Trophoblast cell (in vitro differentiated cells and primary cell): ENCODE measurements at regions not wholly inside any gene's neighbourhood (a gene's known extent, or its start where the extent isn't known, plus 50 kb on each side); places are given as distances from the start of the nearest gene placed in this dataset.

ENCODE experiments used
- DNase-seq, 2 donors: peaks; one replicate each; pipeline ENCODE4 v3.0.0-alpha.2; 2016
- H2AFZ ChIP-seq: 2 replicates; pipeline ENCODE4 v1.6.1; 2013; ENCODE audit warnings: low read length, moderate library complexity, mild to moderate bottlenecking; ENCODE audit not compliant: insufficient read depth, poor library complexity
- H2AK5ac ChIP-seq: 2 replicates; pipeline ENCODE4 v1.6.1; 2013; ENCODE audit warnings: mild to moderate bottlenecking, low read length
- H2BK120ac ChIP-seq: 2 replicates; pipeline ENCODE4 v1.6.1; 2013; ENCODE audit warnings: low read length, mild to moderate bottlenecking, moderate library complexity; ENCODE audit not compliant: insufficient read depth, poor library complexity
- H2BK12ac ChIP-seq: 2 replicates; pipeline ENCODE4 v1.6.1; 2013; ENCODE audit warnings: mild to moderate bottlenecking, low read length, moderate library complexity
- H2BK5ac ChIP-seq: 2 replicates; pipeline ENCODE4 v1.6.1; 2013; ENCODE audit warnings: low read length, low read depth, moderate library complexity, mild to moderate bottlenecking; ENCODE audit not compliant: poor library complexity
- H3K14ac ChIP-seq: 2 replicates; pipeline ENCODE4 v1.6.1; 2013; ENCODE audit warnings: mild to moderate bottlenecking, low read length
- H3K18ac ChIP-seq: 2 replicates; pipeline ENCODE4 v1.6.1; 2013; ENCODE audit warnings: mild to moderate bottlenecking, low read length
- H3K23ac ChIP-seq: 2 replicates; pipeline ENCODE4 v1.6.1; 2013; ENCODE audit warnings: low read length
- H3K27ac ChIP-seq: 2 replicates; pipeline ENCODE4 v1.5.1; 2013; ENCODE audit warnings: low read depth, mild to moderate bottlenecking, inconsistent platforms, low read length, moderate library complexity
- H3K27me3 ChIP-seq: 2 replicates; pipeline ENCODE4 v1.6.1; 2013; ENCODE audit warnings: inconsistent platforms, mild to moderate bottlenecking, low read length, moderate library complexity; ENCODE audit not compliant: insufficient read depth
- H3K36me3 ChIP-seq, 2 experiments: 1 replicate in 1 of 2; 2 replicates in 1 of 2; pipeline ENCODE4 v1.6.1; 2013; ENCODE audit warnings: low read length in 2 of 2, mild to moderate bottlenecking in 2 of 2, moderate library complexity in 1 of 2; ENCODE audit not compliant: insufficient read depth in 2 of 2, control insufficient read depth in 1 of 2
- H3K4ac ChIP-seq: 2 replicates; pipeline ENCODE4 v1.6.1; 2013; ENCODE audit warnings: low read depth, mild to moderate bottlenecking, low read length, moderate library complexity
- H3K4me1 ChIP-seq, 2 experiments: 1 replicate in 1 of 2; 2 replicates in 1 of 2; pipeline ENCODE4 v1.6.1; 2013; ENCODE audit warnings: low read length in 2 of 2, mild to moderate bottlenecking in 2 of 2, moderate library complexity in 1 of 2; ENCODE audit not compliant: insufficient read depth in 2 of 2, control insufficient read depth in 1 of 2
- H3K4me2 ChIP-seq: 2 replicates; pipeline ENCODE4 v1.6.1; 2013; ENCODE audit warnings: inconsistent platforms, mild to moderate bottlenecking, low read length, moderate library complexity
- H3K4me3 ChIP-seq: 2 replicates; pipeline ENCODE4 v1.5.1; 2013; ENCODE audit warnings: mild to moderate bottlenecking, low read depth, low read length, inconsistent platforms
- H3K79me1 ChIP-seq: one replicate; pipeline ENCODE4 v1.6.1; 2013; ENCODE audit warnings: low read length
- H3K79me2 ChIP-seq: 2 replicates; pipeline ENCODE4 v1.6.1; 2013; ENCODE audit warnings: low read length, mild to moderate bottlenecking; ENCODE audit not compliant: control insufficient read depth, insufficient read depth, poor library complexity
- H3K9ac ChIP-seq: 2 replicates; pipeline ENCODE4 v1.6.1; 2013; ENCODE audit warnings: mild to moderate bottlenecking, low read length
- H3K9me3 ChIP-seq: 2 replicates; pipeline ENCODE4 v1.6.1; 2013; ENCODE audit warnings: low read depth, mild to moderate bottlenecking, control low read depth, inconsistent platforms, low read length; ENCODE audit not compliant: insufficient read depth
- H4K12ac ChIP-seq: 2 replicates; pipeline ENCODE4 v1.6.1; 2013; ENCODE audit warnings: low read depth, mild to moderate bottlenecking, low read length, moderate library complexity
- H4K8ac ChIP-seq: 2 replicates; pipeline ENCODE4 v1.6.1; 2013; ENCODE audit warnings: low read depth, mild to moderate bottlenecking, low read length, moderate library complexity
- H4K91ac ChIP-seq: one replicate; pipeline ENCODE4 v1.6.1; 2013; ENCODE audit warnings: low read depth, mild to moderate bottlenecking, low read length, moderate library complexity
- WGBS: extraction: QIAGEN DNeasy Blood & Tissue Kit; methylation state at CpG from one replicate; pipeline ENCODE4 v1.1.7; 2013; ENCODE audit warnings: missing lambda C conversion rate; ENCODE audit not compliant: insufficient read length, insufficient coverage; ENCODE audit errors: extremely low coverage; 5-methylcytosine and 5-hydroxymethylcytosine counted together

DNA sequence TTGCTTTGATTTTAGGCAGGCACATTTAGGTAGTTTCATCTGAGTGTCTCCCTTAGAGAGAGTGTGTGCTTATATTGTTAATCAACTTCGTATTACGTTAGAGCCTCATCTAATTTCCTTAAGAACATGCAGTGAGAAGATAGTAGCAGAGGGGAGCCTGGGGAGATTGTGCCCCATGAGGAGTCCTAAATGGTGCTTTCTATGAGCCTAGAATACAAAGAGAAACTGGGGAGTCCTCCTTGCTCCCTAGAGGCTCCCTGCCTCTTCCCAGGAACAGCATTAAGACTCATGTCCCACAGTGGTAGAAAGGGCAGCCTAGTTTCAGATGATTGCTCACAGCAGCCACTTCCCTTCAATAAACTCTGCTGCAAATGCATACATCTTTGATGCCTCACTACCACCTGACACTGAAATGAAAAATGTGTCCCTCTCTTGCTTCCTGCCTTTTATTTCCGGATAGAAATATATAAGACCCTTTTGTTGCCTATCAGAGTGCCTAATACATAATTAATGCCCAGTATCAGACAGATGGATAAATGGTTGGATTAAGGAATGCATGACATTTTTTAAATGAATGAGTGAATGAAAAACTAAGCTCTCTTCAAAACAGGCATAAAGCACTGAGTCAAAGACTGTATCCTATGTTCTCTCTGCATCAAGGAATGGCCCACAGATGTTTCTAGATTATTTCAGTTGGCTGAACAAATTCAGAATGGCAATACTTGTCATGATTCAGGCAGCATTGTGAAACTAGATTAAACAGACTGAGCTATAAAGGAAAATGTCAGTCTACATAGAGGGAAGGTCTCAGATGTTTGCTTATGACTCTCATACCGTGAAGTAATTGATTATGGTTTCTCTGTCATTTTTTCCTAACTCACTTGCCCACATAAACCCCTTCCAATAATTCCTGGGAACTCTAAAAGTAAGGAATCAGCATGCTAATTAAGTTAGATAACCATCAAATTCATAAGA, 362.1 kb downstream of the LRRC3B start:
- no peaks in the 10 kb centered on the region for H3K4me1 ChIP-seq

DNA sequence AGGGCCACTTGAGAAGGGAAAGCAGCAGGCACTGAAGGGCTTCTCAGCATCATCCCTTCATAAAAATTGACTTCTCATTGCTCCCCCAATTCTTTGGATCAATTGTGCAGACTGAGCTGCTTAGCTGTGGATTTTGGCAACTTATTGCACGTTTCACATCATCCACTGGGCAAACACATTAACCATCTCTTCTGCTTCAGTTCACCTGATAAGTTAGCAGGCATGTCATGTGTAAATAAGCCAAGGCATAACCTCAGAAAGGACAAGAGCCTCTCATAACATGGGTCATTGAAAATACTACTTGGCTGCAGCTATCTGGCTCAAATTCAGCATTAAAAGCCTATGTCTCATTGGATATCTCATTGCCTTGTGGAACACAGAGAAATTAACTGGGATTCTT, 366.5 kb downstream of the LRRC3B start:
- no peak overlapping the region for H3K4me3 ChIP-seq
- no peak overlapping the region for H3K4ac ChIP-seq
- no peaks in the 10 kb centered on the region for H3K9me3 ChIP-seq
- no peak for DNase-seq
- no peak overlapping the region for H3K27ac ChIP-seq
- no peak overlapping the region for H3K23ac ChIP-seq
- no peak overlapping the region for H3K14ac ChIP-seq
- no peaks in the 10 kb centered on the region for H3K36me3 ChIP-seq
- H3K9ac ChIP-seq = no peak overlapping the region
- H3K79me1 ChIP-seq = no peaks in the 10 kb centered on the region
- no peak overlapping the region for H2AFZ ChIP-seq
- no peak overlapping the region for H4K91ac ChIP-seq
- no peaks in the 10 kb centered on the region for H3K79me2 ChIP-seq
- H4K12ac ChIP-seq = no peak overlapping the region
- H3K27me3 ChIP-seq = no peaks in the 10 kb centered on the region
- no peak overlapping the region for H3K4me2 ChIP-seq
- no CpG with 5 or more reads among the region's 1 CpG for WGBS
- no peak overlapping the region for H4K8ac ChIP-seq
- H2BK12ac ChIP-seq = no peak overlapping the region
- H2AK5ac ChIP-seq = no peak overlapping the region
- H2BK5ac ChIP-seq = no peak overlapping the region
- H3K18ac ChIP-seq = no peak overlapping the region
- H3K4me1 ChIP-seq = no peaks in the 10 kb centered on the region
- no peak overlapping the region for H2BK120ac ChIP-seq

More for the DNA sequence above, 362.1 kb downstream of the LRRC3B start:
- H2AK5ac ChIP-seq = no peak overlapping the region
- no peak overlapping the region for H4K8ac ChIP-seq
- H3K23ac ChIP-seq = no peak overlapping the region
- WGBS = no CpG with 5 or more reads among the region's 4 CpGs
- H3K18ac ChIP-seq = no peak overlapping the region
- H3K4me2 ChIP-seq = no peak overlapping the region
- no peaks in the 10 kb centered on the region for H3K36me3 ChIP-seq
- no peak overlapping the region for H3K14ac ChIP-seq
- no peak overlapping the region for H3K4ac ChIP-seq
- H3K79me1 ChIP-seq = no peaks in the 10 kb centered on the region
- no peak overlapping the region for H3K9ac ChIP-seq
- no peak for DNase-seq
- no peaks in the 10 kb centered on the region for H3K79me2 ChIP-seq
- H2AFZ ChIP-seq = no peak overlapping the region
- H4K91ac ChIP-seq = no peak overlapping the region
- H3K27me3 ChIP-seq = no peaks in the 10 kb centered on the region
- H2BK5ac ChIP-seq = no peak overlapping the region
- H3K4me3 ChIP-seq = no peak overlapping the region
- H2BK12ac ChIP-seq = no peak overlapping the region
- H2BK120ac ChIP-seq = no peak overlapping the region
- no peak overlapping the region for H3K27ac ChIP-seq
- H4K12ac ChIP-seq = no peak overlapping the region
- no peaks in the 10 kb centered on the region for H3K9me3 ChIP-seq

DNA sequence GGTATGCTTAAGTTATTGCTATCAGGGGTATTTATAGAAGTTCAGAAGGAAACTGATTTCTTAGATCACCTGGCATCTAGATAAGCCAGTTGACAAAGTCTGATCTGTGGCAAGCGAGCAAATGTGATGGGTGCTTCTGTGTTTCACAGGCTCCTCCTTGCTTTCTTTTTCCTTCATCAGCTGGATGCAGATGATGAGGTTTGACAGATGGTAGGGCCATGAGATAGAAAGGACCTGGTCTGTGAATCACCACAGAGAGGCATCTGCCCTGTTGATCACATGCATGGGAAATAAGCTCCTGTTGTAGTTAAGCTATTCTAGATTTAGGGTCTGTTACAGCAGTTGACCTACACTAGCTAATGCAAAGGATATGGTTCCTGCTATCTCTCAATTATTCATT, 372.0 kb downstream of the NEK10 start:
- H2AFZ ChIP-seq = no peak overlapping the region
- no peak overlapping the region for H3K4ac ChIP-seq
- H3K23ac ChIP-seq = no peak overlapping the region
- no peaks in the 10 kb centered on the region for H3K79me2 ChIP-seq
- no peak overlapping the region for H3K9ac ChIP-seq
- WGBS = no CpG with 5 or more reads among the region's 1 CpG
- no peaks in the 10 kb centered on the region for H3K27me3 ChIP-seq
- no peak overlapping the region for H3K27ac ChIP-seq
- no peak overlapping the region for H3K18ac ChIP-seq
- no peak overlapping the region for H4K12ac ChIP-seq
- H4K91ac ChIP-seq = no peak overlapping the region
- H3K79me1 ChIP-seq = no peaks in the 10 kb centered on the region
- no peak overlapping the region for H3K4me3 ChIP-seq
- H3K4me2 ChIP-seq = no peak overlapping the region
- no peaks in the 10 kb centered on the region for H3K4me1 ChIP-seq
- no peak overlapping the region for H3K14ac ChIP-seq
- H2AK5ac ChIP-seq = no peak overlapping the region
- no peak overlapping the region for H4K8ac ChIP-seq
- no peak overlapping the region for H2BK120ac ChIP-seq
- no peak overlapping the region for H2BK5ac ChIP-seq
- H3K9me3 ChIP-seq = no peaks in the 10 kb centered on the region
- H3K36me3 ChIP-seq = no peaks in the 10 kb centered on the region
- DNase-seq = no peak
- no peak overlapping the region for H2BK12ac ChIP-seq

DNA sequence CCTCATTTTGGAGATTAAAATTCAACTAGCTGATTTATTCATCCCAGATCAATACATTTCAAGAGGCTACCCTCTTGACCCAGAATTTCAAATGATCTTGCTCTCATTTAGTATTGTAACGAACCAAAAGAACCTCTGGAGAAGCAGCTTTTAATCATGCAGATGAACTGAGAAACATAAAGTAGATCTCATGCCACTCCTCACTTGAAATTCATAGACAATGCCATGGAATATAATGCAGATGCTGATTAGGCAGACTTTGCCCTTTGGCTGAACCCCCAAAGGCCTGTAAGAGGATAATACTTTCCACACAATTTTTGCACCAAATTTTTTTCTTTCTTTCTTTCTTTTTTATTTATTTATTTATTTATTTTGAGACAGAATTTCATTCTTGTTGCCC, 358.3 kb downstream of the NEK10 start:
- H4K8ac ChIP-seq = no peak overlapping the region
- no peak overlapping the region for H2BK5ac ChIP-seq
- H3K14ac ChIP-seq = no peak overlapping the region
- H2BK12ac ChIP-seq = no peak overlapping the region
- no peak overlapping the region for H2BK120ac ChIP-seq
- no peaks in the 10 kb centered on the region for H3K79me1 ChIP-seq
- no peak overlapping the region for H3K18ac ChIP-seq
- no CpG with 5 or more reads among the region's 1 CpG for WGBS
- H3K9me3 ChIP-seq = no peaks in the 10 kb centered on the region
- no peak overlapping the region for H3K4me3 ChIP-seq
- no peak overlapping the region for H4K91ac ChIP-seq
- no peak overlapping the region for H3K9ac ChIP-seq
- H3K79me2 ChIP-seq = no peaks in the 10 kb centered on the region
- H2AK5ac ChIP-seq = no peak overlapping the region
- no peak overlapping the region for H3K4ac ChIP-seq
- no peak overlapping the region for H3K27ac ChIP-seq
- H3K36me3 ChIP-seq = no peaks in the 10 kb centered on the region
- H4K12ac ChIP-seq = no peak overlapping the region
- H2AFZ ChIP-seq = no peak overlapping the region
- no peaks in the 10 kb centered on the region for H3K4me1 ChIP-seq
- no peaks in the 10 kb centered on the region for H3K27me3 ChIP-seq
- no peak overlapping the region for H3K4me2 ChIP-seq
- H3K23ac ChIP-seq = no peak overlapping the region
- no peak for DNase-seq
